ENCODE measurements at regions not wholly inside any gene's neighbourhood (a gene's known extent, or its start where the extent isn't known, plus 50 kb on each side); places are given as distances from the start of the nearest gene placed in this dataset.

DNA sequence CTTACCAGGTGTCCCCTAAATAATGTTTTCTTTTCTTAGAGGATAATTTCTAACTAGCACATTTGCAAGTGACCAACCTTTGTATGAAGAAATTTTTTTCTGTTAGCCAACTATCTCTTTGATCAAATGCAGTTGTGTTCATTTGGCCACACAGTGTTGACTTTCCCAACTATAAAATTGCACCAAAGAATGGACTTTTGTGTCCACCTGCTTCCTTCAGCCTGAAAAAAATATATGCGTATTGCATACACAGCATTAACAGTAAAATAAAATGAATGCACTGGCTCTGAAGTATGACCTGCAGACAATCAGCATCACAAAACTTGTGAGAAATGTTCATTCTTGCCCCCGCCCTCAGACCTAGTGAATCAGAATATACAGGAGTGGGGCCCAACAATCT is 342.0 kb downstream of the SEC23A start:
- TF ChIP-seq, protein P1, sequence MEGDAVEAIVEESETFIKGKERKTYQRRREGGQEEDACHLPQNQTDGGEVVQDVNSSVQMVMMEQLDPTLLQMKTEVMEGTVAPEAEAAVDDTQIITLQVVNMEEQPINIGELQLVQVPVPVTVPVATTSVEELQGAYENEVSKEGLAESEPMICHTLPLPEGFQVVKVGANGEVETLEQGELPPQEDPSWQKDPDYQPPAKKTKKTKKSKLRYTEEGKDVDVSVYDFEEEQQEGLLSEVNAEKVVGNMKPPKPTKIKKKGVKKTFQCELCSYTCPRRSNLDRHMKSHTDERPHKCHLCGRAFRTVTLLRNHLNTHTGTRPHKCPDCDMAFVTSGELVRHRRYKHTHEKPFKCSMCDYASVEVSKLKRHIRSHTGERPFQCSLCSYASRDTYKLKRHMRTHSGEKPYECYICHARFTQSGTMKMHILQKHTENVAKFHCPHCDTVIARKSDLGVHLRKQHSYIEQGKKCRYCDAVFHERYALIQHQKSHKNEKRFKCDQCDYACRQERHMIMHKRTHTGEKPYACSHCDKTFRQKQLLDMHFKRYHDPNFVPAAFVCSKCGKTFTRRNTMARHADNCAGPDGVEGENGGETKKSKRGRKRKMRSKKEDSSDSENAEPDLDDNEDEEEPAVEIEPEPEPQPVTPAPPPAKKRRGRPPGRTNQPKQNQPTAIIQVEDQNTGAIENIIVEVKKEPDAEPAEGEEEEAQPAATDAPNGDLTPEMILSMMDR (IDR thresholded peaks at IDR 0.05; ENCODE audit: poor library complexity): no peak
- TF ChIP-seq EZH2phosphoT487 (IDR thresholded peaks at IDR 0.05; ENCODE audit: low read depth, severe bottlenecking, unreplicated experiment): no peak
- TF ChIP-seq EZH2 (IDR thresholded peaks at IDR 0.05; ENCODE audit: borderline replicate concordance): no peak
